GM12873 (cell line): ENCODE measurements at regions not wholly inside any gene's neighbourhood (a gene's known extent, or its start where the extent isn't known, plus 50 kb on each side); places are given as distances from the start of the nearest gene placed in this dataset.

ENCODE experiments used
- TF ChIP-seq, protein P1 (sequence below): IDR thresholded peaks from 2 replicates; pipeline ENCODE4 v1.5.1; 2012; ENCODE audit warnings: low read depth, mild to moderate bottlenecking, moderate library complexity, low read length, control low read depth; ENCODE audit not compliant: insufficient read depth; ENCODE audit errors: missing control alignments

DNA sequence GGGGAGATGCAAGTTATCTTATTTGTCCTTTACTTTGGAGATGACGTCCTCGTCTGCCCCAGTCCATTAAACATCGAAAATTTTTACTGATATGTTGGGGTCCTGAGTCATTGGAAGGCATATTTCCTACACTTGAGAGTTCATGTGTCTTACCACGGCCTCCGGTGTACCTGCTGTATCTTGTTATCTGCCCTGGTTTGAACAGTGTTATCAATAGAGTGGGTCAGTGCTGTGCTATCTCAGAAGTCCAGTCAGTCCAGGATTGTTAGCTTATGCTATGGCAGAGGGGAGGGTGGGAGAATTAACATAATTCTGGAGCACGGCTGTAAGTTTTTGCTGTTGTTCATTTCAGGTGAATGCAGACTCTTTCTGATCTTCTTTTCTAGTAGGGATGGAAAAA is 102.3 kb downstream of the ADCYAP1 start:
- TF ChIP-seq, protein P1, sequence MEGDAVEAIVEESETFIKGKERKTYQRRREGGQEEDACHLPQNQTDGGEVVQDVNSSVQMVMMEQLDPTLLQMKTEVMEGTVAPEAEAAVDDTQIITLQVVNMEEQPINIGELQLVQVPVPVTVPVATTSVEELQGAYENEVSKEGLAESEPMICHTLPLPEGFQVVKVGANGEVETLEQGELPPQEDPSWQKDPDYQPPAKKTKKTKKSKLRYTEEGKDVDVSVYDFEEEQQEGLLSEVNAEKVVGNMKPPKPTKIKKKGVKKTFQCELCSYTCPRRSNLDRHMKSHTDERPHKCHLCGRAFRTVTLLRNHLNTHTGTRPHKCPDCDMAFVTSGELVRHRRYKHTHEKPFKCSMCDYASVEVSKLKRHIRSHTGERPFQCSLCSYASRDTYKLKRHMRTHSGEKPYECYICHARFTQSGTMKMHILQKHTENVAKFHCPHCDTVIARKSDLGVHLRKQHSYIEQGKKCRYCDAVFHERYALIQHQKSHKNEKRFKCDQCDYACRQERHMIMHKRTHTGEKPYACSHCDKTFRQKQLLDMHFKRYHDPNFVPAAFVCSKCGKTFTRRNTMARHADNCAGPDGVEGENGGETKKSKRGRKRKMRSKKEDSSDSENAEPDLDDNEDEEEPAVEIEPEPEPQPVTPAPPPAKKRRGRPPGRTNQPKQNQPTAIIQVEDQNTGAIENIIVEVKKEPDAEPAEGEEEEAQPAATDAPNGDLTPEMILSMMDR = no peak

DNA sequence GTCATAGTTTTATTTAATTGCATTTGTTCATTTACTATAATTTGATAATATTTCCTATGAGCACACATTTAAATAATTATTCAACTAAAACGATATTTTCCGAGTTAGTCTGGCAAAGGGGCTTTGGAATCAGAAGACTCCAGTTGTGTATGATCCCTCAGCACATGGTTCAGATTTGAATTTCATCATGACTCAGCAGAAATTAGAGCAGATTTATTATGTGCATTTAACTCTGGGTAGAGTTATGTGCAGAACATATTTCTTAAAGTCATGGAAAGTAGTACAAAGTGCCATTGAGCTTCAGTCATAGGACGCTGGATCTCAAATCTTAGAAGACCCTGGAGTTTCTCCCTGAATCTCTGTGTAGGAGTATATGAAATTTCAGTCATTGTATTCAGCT is 106.7 kb downstream of the ADCYAP1 start:
- TF ChIP-seq, protein P1 = no peak

DNA sequence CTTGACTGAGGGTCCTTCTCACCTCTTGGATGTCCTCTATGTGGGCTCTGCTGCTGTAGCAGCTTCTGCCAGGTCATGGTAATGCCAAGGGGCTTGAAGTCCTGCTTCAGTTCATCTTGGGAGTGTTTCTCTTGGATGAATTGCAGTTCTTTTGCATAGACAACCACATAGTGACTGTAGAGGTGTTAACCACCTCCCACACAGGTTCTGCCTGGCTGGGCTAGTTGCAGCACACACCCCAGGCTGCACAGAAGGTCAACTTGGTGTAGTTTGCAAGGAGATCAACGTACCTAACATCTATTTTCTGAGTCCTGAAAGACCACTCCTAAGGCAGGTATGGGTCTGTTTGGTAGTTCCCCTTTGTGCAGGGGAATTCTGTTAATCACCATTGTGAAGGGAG is 108.1 kb downstream of the ADCYAP1 start:
- TF ChIP-seq, protein P1 = no peak

DNA sequence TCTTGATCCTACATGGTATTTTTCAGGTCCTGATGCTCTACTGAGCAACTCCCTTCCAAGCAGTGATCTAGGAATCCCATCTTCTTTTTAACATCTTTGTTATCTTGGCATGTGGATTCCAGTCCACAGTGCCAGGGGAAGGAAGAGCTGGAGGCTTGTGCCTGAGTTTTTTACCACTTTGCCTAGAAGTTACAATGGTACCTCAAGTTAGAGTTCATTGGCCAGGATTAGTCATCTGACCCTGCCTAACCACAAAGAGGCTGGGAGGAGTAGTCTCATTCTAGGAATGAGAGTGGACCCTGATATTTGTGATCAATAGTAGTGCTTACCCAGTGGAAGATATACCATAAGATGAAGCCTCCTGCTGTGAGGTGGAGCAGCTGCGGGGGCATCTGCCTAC is 109.3 kb downstream of the ADCYAP1 start:
- TF ChIP-seq, protein P1 = no peak

DNA sequence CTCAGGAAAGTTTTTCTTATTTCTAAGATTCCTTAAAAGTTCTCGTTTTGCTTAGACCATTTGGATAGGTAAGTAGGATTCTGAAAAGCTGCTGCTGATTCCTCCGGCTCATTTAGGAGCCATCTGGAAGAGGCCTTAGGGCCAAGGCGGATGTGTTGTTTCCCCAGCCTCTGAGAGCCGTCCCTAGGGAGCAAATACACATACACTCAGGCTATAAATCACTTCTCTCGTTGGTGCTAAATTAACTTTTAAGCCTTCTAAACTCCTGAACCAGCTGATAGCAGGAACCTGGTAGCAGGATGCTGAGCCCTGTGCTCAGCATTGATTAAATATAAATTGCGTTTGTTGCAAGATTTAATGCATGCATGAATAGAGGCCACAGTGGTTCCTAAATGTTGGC is 109.8 kb downstream of the ADCYAP1 start:
- TF ChIP-seq, protein P1 = no peak

DNA sequence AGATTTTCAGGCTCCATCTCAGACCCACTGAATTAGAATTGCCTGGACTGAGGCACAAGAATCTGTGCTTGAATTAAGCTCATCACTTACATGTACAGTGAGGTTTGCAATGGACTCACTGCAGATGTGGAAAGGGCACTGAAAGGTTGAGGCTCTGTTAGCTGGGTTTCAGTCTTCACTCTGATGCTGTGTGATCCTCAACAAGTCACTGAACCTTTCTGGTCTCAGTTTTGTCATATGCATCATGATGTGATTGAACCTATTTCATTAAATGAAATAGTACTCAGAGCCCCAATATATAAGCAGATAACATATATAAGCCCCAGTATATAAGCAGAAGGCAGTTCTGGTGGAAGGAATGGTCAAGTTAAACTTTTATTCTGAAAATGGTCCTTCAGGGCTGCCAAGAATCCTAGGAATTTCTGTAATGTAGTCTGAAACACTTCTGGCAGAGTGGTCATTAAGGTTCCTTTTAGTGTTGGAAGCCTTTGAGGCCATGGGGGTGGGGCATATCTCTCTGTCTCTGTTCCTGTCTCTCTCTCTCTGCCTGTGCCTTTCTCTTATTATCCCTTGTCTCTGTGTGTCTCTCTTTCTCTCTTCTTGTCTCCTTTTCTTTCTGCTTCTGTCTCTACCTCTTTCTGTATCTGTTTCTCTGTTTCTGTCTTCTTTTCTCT is 110.4 kb downstream of the ADCYAP1 start:
- TF ChIP-seq, protein P1 = no peak

DNA sequence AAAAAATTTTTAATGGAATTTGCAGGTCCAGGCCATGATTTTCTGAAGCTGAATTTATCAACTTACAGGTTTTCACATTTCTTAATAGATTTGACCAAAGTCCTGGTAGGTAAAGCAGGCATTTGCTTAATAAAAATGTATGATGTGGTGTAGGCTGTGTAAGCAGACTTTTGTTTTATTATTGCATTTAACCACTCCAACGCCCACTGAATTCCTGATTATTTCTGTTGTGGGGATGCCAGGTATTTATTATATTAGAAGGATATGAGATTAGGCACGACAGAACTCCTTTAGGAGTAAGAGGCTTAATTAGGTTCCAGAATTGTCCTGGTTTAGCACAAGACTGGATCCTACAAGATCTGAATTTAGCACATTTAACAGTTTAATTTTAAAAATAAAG is 111.1 kb downstream of the ADCYAP1 start:
- TF ChIP-seq, protein P1 = no peak
